AG09309 (cell line): ENCODE measurements at regions not wholly inside any gene's neighbourhood (a gene's known extent, or its start where the extent isn't known, plus 50 kb on each side); places are given as distances from the start of the nearest gene placed in this dataset.

Source experiments
- DNase-seq: peaks from one replicate; pipeline ENCODE4 v3.0.0-alpha.2; 2010; ENCODE audit warnings: low read depth
- H3K4me3 ChIP-seq: 2 replicates; pipeline ENCODE4 v1.5.1; 2011; ENCODE audit warnings: mild to moderate bottlenecking, low read depth, low read length, moderate library complexity; ENCODE audit not compliant: control insufficient read depth
- CTCF ChIP-seq: IDR thresholded peaks from 2 replicates; pipeline ENCODE4 v1.5.1; 2011; ENCODE audit warnings: mild to moderate bottlenecking, low read depth, low read length, inconsistent platforms; ENCODE audit not compliant: insufficient read depth, control insufficient read depth; ENCODE audit errors: missing control alignments

DNA sequence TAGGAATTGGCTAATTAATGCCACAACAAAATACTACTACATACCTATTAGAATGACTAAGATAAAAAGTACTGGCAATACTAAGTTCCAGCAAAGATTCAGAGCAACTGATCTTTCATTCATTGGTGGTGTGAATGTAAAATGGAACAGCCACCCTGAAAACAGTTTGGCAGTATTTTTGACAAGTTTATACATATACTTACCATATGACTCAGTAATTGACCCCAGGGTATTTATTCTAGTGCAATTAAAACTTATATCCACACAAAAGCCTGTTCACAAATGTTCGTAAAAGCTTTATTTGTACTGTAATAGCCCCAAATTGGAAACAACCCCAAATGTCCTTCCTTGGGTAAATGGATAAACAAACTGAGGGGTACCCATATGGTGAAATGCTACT, 270.8 kb upstream of the ACTBL2 start:
- TF ChIP-seq CTCF = no peak
- H3K4me3 ChIP-seq = no peak overlapping the region
- DNase-seq = no peak

GRCh38 chr5:57751710-57752109, 269.1 kb upstream of the ACTBL2 start:
- no peak for TF ChIP-seq CTCF
- H3K4me3 ChIP-seq = no peak overlapping the region
- peak; percentile 78 for DNase-seq

GRCh38 chr5:57750891-57751290, 268.3 kb upstream of the ACTBL2 start:
- no peak overlapping the region for H3K4me3 ChIP-seq
- no peak for DNase-seq
- TF ChIP-seq CTCF = no peak

DNA sequence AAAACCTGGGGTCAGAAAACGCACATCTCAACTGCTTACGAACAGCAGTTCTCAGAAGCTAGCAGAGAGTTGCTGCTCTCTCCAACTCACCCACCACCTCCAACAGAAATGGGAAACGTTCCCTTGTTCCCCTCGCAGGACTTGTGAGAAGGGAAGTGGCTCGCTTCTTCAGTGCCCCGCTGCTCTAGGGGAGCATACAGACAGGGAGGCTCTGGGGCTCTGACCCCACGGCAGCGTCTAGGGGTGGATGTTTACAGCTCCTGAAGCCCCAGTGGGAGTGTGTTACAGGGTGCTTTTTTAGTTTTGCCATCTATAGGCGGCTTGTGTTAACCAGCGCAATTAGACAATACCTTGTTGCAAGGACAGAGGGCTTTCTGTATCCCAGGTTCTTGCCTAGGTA, 267.7 kb upstream of the ACTBL2 start:
- H3K4me3 ChIP-seq = no peak overlapping the region
- DNase-seq = no peak
- TF ChIP-seq CTCF = no peak

GRCh38 chr5:57749396-57749795, 266.8 kb upstream of the ACTBL2 start:
- TF ChIP-seq CTCF = no peak
- H3K4me3 ChIP-seq = no peak overlapping the region
- peak; percentile 46 for DNase-seq

- H3K4me3 ChIP-seq = no peak overlapping the region
- no peak for DNase-seq
- no peak for TF ChIP-seq CTCF
These were observed 263.4 kb upstream of the ACTBL2 start for GRCh38 chr5:57745700-57746651.
